ENCODE measurements at regions not wholly inside any gene's neighbourhood (a gene's known extent, or its start where the extent isn't known, plus 50 kb on each side); places are given as distances from the start of the nearest gene placed in this dataset.

GRCh38 chr6:163860287-163861081 lies 446.0 kb downstream of the QKI start:
- TF ChIP-seq CTCF (IDR thresholded peaks at IDR 0.05), result no peak
- TF ChIP-seq POLR2A (IDR thresholded peaks at IDR 0.05), result no peak
- no peak for TF ChIP-seq EP300 (IDR thresholded peaks at IDR 0.05)
- no peak for TF ChIP-seq POLR2AphosphoS5 (IDR thresholded peaks at IDR 0.05)
